ENCODE measurements at regions not wholly inside any gene's neighbourhood (a gene's known extent, or its start where the extent isn't known, plus 50 kb on each side); places are given as distances from the start of the nearest gene placed in this dataset.

DNA sequence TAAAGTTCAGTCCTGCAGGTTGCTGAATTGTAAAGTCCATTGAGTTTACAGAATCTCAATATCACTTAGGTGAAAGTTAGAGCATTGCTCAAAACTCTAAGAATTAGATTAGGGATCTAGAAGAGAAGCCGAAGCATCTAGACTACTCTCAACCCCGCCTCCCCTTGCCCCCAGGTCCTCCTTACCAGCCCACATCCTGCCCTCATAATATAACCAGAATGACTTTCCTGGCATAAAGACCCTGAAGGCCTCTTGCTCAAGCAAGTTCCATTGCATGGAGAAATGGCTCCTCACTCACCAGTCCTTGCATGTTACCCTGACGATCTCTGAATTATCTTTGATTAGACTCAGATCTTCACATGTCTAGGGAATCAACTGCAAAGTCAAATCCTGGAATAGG is 78.8 kb downstream of the SPATA31C2 start:
- no peak for TF ChIP-seq POLR2A (IDR thresholded peaks at IDR 0.05)
- TF ChIP-seq, protein P1, sequence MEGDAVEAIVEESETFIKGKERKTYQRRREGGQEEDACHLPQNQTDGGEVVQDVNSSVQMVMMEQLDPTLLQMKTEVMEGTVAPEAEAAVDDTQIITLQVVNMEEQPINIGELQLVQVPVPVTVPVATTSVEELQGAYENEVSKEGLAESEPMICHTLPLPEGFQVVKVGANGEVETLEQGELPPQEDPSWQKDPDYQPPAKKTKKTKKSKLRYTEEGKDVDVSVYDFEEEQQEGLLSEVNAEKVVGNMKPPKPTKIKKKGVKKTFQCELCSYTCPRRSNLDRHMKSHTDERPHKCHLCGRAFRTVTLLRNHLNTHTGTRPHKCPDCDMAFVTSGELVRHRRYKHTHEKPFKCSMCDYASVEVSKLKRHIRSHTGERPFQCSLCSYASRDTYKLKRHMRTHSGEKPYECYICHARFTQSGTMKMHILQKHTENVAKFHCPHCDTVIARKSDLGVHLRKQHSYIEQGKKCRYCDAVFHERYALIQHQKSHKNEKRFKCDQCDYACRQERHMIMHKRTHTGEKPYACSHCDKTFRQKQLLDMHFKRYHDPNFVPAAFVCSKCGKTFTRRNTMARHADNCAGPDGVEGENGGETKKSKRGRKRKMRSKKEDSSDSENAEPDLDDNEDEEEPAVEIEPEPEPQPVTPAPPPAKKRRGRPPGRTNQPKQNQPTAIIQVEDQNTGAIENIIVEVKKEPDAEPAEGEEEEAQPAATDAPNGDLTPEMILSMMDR (IDR thresholded peaks at IDR 0.05) = no peak
